Left renal cortex interstitium (tissue), 4 donors: ENCODE measurements at regions not wholly inside any gene's neighbourhood (a gene's known extent, or its start where the extent isn't known, plus 50 kb on each side); places are given as distances from the start of the nearest gene placed in this dataset.
"Not testable (repeated sequence)": the region's sequence is repeated elsewhere in the genome, so short reads cannot be mapped to it uniquely, and the experiment has no call there.

Experiments used
- DNase-seq, 4 donors: peaks; one replicate each; pipeline ENCODE4 v3.0.0-alpha.2; 2013; ENCODE audit warnings: low read depth in 4 of 4, low spot score in 2 of 4, missing footprints in 1 of 4

DNA sequence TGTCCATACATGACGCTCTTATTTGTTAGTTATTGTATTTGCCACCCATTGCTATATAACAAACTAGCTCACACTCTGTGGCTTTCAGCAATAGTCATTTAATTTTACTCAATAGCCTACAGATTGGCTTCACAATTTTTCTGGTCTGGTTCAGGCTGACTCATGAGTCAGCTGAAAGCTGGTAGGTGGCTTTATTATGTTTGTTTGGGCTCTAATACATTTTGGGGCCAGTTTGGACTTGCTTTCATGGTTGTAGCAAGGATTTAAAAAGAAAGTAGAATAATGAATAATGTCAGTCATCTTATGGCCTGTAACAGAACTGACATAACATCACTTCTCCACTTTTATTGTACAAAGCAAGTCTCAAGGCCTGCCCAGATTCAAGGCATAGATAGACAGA, 338.7 kb downstream of the LRRIQ3 start:
- DNase-seq: no peak

- no peak for DNase-seq
These were observed 343.4 kb downstream of the LRRIQ3 start for GRCh38 chr1:73854527-73854926.

DNA sequence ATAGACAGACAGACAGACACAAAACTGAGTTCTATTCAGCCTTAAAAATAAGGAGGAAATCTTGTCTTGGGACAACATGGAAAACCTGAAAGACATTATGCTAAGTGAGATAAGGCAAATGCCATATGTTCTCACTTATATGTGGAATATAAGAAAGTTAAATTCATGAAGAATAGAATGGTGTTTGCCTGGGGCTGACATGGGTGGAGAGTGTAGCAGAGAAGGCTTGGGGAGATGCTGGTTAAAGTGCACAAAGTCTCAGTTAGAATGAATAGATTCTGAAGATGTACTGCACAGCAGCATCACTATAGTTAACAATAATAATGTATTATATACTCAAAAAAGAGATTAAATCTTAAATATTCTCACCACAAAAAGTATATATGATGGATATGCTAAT, 355.5 kb downstream of the LRRIQ3 start:
- no peak for DNase-seq

DNA sequence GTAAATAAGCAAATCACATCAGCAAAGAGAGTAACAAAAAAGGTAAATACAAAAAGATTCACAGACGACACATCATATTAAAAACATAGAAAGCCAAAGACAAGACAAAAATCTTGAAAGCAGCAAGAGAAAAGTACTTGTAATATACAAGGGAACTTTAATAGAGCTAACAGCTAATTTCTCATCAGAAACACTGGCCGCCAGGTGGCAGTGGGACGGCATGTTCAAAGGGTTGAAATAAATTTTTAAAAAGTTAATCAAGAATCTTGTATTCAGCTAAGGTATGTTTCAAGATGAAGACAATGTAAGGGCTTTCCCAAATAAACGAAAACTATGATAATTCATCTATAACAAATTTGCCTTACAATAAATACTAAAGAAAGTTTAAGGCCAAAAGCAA, 358.1 kb downstream of the LRRIQ3 start:
- peak in 1 of 4 donors; percentile 2 for DNase-seq

- DNase-seq: no peak
These were observed 365.4 kb downstream of the LRRIQ3 start for GRCh38 chr1:73832276-73833181.

DNA sequence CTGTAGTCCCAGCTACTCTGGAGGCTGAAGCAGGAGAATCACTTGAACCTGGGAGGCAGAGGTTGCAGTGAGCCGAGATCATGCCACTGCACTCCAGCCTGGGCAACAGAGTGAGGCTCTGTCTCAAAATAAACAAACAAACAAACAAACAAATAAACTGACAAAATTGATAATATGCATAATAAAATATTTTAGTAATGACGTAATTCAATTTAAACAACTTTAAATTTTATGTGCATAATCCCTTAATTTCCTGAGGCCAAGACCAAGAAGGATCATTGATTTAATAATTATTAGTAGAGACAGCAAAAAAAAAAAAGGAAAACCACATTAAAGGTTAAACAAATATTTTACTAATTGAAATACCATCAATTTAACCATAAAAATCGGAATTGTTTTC, 370.7 kb downstream of the LRRIQ3 start:
- not testable (repeated sequence) for DNase-seq

DNA sequence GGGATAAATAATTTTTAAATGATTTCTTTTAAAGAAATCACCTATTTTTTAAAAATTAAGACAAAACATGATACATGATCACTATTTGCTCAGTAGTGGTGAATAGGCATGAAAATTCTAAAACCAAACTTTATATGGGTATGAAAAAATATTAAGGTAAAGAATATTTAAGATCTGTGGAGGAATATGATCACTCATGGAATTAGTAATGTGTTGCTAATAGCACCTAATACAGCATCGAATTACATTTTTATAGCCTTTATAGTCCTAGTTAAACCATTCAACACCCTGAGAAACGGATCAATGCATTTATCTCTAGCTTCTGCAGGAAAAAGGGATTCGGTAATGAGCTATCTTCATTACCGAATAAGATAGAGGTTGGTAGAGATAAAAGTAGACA, 373.9 kb downstream of the LRRIQ3 start:
- DNase-seq: no peak

GRCh38 chr1:73821520-73821919, 376.5 kb downstream of the LRRIQ3 start:
- no peak for DNase-seq

- DNase-seq: no peak
These were observed 377.1 kb downstream of the LRRIQ3 start for GRCh38 chr1:73820843-73821242.

GRCh38 chr1:73813716-73814115, 384.3 kb downstream of the LRRIQ3 start:
- DNase-seq: no peak

DNA sequence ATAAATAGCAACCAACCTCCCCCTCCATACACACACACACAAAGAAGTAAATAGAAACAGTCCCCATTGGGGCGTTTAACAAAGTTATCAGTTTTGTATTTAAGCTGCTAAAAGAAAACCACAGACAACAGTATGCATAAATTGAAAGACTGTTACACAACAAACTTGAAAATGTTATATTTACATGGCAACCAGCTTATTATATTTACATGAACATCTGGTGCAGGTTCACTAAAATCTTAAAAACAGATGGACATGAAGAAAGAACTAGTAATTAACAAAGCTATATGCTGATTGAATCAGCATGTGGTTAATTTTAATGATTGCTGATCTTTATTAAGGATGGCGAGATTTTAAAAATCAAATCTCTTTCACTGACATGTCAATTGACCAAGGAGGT, 384.7 kb downstream of the LRRIQ3 start:
- no peak for DNase-seq

- DNase-seq: no peak
These were observed 386.2 kb downstream of the LRRIQ3 start for GRCh38 chr1:73811798-73812197.

GRCh38 chr1:73804935-73805334, 393.0 kb downstream of the LRRIQ3 start:
- no peak for DNase-seq

DNA sequence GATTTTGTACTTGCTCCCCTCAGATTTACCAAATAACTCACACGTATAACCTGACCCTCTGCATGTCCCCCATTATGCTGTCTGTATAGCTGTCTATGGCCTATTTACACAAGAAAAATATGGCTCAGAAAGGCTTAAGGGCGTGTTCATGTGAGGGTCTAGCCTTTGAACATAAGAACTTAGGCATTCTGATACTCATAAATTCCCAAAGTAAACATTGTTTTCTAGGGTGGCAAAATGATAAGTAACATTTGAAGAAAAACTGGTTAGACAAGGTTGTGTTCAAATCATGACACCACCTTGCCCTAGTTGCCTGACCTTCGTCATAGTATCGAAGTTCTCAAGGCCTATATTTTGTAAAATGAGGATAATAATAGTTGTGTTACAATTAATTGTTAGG, 394.6 kb downstream of the LRRIQ3 start:
- DNase-seq: no peak

GRCh38 chr1:73801912-73802429, 396.0 kb downstream of the LRRIQ3 start:
- no peak for DNase-seq

- no peak for DNase-seq
These were observed 397.6 kb downstream of the LRRIQ3 start for GRCh38 chr1:73800376-73800775.

DNA sequence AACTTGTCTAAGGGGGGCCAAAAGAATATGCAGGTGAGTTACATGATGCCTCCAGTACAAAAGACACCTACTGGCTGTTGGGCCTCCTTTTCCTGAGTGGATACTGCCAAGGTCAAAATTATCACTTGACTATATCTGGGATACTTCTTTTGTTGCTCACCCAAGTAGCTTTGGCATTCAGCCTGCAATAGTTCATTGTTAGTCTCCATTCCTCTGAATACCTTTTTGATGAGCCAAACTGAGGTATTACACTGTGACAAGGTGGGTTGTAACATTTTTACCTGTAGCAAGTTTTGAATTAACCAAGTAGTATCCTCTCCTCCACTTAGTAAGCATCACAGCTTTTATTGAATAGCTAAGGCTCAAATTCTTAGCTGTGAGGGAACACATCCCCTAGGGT, 408.0 kb downstream of the LRRIQ3 start:
- no peak for DNase-seq

DNA sequence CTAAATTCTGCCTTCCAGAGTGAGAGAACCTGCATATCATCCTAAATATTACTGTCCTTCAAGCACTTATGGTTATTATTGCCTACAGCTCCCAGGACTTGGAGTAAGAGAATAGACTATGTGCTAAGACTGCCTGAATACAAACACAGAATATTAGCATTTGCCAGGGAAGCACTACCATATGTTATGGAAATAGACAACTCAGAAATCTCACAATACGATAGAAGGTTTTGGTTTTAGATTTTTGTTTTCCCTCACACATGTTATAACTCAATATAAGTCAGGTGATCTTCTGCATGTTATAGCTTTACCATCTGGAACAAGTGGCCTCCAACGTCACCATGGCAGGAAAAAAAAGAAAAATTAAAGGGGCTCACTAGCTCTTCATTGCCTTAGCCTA, 413.9 kb downstream of the LRRIQ3 start:
- no peak for DNase-seq

GRCh38 chr1:73783352-73783751, 414.6 kb downstream of the LRRIQ3 start:
- DNase-seq: no peak

- no peak for DNase-seq
These were observed 415.1 kb downstream of the LRRIQ3 start for GRCh38 chr1:73782901-73783300.

DNA sequence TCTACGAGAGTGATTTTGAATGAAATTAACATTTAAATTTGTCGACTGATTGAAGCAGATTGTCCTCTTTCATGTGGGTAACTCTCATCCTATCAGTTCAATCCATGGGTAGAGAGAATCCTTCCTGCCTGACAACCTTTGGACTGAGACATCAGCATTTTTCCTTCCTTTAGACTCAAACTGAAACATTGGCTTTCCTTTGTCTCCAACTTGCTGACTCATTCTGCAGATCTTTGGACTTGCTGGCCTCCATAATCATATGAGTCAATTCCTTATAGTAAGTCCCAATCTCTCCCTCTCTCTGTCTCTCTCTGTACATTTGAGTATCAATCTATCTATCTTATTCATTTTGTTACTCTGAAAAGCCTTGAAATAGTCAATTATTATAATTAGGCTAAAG, 416.7 kb downstream of the LRRIQ3 start:
- DNase-seq: no peak

DNA sequence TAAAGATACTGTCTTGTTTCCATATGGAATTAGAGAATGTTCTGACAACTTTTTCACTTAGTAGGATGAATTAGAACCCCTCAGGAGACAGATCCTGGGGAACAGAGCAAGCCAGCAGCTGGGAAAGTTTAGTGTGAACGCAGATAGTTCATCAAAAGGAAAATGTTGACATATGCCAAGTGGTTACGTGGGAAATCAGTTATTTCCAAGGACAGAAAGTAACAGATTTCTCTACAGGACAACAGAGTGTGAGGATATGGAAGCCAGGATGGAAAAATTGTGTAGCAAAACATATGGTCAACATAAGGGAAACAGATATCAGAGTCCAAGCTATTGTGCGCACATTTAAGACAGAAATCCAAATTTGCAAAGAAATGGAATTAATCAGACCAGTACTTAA, 419.5 kb downstream of the LRRIQ3 start:
- DNase-seq: no peak
